HG03457 (cell line): ENCODE measurements at regions not wholly inside any gene's neighbourhood (a gene's known extent, or its start where the extent isn't known, plus 50 kb on each side); places are given as distances from the start of the nearest gene placed in this dataset.
"Not testable (repeated sequence)": the region's sequence is repeated elsewhere in the genome, so short reads cannot be mapped to it uniquely, and the experiment has no call there.

Source experiments
- ATAC-seq: cut with Tn5 transposase; IDR thresholded peaks from one replicate; pipeline ENCODE4 v1.9.1; 2021; ENCODE audit warnings: moderate number of reproducible peaks; ENCODE audit not compliant: unreplicated experiment

DNA sequence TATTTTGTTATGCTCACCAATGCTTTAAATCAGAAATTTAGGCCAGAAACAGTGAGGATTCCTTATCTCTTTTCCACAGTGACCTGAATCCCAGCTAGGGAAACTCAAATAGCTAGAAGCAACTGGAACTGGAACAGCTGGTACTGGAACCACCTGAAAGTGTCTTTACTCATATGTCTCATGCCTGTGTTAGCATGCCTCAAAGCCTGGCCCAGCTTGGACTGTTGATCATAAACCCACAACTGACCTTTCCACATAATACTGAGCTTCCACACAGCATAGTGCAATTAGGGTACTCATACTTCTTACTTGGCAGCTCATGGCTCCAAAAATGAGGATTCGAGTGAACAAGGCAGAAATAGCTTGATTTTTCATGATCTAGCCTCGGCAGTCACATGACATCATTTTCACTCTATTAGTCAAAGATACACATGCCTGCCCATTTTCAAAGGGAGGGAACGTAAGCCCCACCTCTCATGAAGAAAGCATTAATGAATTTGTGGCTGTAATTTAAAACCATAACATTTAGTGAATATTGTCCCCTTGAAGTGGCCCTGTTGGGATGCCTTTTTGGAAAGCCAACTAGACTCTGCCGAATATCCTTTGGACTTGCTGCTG, 80.8 kb upstream of the ACSL1 start:
- ATAC-seq, result no peak

DNA sequence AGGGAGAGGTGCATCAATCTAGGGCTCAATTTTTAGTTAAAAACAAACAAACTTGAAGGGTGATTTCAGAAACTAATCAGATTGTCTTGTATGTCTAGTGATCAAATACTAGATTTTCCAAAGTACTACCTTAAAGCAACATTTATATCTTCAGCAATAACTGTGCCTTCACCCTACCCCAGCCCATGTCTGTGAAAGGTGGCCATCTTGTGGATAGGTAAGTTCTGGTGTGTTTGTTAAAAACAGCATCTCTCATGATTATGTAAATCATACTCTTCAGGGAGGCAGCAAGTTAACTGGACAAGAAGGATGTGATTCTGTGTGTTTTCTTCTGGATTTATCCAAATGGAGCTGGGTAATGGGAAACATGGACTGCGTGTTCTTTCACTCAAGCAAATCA, 81.4 kb upstream of the ACSL1 start:
- no peak for ATAC-seq

DNA sequence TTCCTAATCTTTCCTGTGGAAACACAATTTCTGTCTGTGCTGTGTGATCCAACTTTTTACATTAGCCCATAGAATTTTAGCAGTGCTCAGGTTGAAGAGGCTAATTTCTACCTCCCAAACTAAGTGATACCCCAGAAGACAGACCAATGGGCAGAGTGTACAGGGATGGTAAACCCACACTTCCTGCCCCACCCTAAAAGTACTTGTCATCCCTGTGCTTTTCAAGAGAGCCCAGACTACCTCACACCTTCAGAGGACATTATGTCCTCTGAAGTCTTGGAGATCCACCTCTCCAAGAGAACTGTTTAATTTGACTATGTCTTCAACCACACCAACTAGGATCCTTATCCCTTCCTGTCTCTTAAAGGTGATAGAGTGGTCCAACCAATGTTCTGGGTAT, 82.0 kb upstream of the ACSL1 start:
- no peak for ATAC-seq

DNA sequence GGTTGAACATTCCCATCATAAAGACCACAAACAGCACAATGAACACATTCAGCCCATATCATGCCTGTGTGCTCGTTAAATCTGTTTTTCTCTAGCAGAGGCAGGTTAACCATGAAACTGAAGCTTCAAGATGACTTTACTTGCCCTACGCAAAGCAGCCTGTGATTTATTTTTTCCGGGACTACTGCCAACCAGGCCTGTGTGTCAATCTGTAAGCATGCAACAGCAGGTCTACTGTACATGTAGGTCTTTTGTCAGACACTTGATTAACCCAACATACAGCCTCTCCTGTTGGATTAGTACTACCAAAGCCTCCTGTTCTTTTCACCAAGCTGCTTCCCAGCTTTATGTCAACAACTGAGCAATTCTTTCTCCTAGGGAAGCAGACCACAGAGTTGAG, 85.5 kb upstream of the ACSL1 start:
- ATAC-seq, result no peak

DNA sequence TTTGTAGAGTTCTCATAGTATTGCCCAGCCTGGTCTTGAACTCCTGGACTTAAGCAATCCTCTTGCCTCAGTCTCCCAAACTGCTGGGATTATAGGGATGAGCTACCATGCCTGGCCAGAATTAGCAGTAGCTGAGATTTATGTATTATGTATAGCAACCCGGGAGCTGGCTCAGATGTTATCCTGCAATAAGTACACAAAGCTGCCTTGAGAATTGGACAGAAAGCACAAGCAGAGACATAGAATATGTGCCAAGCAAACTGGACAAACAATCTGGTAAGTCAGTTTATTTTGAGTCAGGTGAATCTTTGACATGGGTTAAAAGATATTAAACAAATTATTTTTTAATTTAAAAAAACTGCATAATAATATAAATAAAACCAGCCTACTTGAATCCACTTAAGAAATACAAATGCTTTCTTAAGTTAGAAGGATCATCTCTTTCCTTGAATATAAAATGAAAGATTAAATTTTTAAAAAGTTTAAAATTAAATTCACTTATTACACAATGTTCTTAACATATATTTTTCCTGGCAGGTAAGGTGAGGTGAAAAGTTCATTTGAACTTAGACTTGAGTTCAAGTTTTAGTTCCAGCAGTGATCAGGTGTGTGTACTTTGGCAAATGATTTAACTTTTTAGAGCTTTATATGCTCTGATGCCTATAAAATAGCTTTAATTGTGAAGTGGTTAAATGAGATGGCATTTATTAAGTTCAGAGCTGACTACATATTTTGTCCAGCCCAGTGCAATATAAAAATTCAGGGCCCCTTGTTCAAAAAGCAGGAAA, 87.8 kb upstream of the ACSL1 start:
- no peak for ATAC-seq

DNA sequence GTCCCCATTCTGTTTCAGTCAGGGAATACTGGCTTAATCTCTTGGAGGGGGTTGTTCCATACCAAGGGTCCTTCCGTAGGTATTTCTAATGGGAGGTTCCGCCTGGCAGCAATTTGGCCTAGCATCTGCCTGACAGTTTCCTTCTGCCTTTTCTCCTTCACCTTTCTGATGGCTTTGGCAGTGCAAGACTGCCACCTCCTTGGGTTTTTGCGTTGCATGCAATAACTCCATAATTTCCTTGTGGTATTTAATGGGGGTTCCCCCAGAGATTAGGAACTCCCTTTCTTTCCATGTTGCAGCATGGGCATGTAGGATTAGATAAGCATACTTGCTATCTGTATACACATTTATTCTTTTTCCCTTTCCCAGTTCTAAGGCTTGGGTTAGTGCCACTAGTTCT, 93.0 kb upstream of the ACSL1 start:
- not testable (repeated sequence) for ATAC-seq

DNA sequence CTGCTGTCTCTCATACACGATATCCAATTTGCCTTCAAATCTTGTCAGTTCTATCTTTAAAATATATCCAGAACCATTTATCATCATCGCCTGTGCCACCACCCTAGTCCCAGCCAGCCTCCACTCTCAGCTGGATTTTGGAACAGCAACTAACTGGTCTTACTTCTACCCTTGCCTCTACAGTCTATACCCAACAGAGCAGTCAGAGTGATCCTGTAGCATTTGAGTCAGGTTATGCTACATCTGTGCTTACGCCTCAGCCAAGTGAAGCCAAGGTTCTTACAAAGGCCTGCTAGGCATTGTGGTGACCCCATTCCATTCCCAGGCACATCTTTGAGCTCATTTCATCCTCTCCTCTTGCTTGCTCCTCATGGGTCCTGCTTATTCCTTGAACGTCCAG, 95.7 kb upstream of the ACSL1 start:
- ATAC-seq, result no peak

DNA sequence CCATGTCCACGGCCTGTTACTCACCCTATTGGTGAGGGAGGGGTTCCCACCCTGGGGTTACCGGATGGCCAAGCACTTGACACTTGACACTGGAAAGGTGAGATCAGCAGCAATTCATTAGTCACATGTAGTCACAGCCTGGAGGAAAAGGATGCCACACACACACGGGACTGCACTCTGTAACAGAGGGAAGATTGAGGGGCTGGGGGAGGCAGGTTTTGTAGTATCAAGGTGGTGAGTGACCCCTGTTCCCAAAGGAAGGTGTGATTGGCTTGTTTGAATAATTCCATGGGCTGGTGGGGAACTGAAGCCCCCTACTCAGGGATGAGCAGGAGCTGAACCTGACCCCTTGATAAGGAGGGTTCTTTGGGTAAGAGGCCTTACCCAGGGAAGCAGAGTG, 96.0 kb upstream of the HELT start:
- no peak for ATAC-seq

DNA sequence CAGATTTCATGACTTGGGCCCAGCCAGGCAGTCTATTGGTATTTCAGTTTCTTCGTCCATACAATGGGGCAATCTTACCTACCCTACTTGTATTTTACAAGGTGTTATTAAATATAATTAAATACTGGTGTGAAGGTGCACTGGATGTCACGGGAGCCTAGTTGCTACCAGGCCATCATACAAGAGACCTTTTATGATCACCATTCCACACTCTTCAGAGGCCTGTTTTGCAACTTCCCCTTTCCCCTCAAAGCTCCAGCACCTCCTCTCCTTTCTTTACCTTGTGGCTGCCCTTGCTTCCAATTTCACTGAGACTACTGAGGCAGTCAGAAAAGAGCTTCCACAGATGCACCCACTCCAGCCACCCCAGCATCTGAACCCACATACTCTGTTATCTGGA, 93.8 kb upstream of the HELT start:
- no peak for ATAC-seq

DNA sequence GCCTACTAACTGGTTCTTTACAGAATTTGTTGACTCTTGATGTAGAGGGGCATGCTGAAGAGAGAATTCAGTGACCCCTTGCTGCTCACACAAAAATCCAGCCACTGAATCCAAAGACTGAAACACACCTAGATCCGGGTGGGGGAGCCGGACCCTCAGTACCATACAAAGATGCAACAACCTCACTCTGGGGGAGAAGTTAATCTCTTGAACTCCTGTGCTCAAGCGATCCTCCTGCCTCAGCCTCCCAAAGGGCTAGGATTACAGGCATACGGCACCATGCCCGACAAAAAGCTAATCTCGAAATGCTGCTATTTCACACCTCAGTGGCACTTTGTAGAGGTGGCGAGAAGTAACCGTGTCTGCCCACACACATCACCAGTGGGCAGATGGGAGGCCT, 88.8 kb upstream of the HELT start:
- no peak for ATAC-seq

DNA sequence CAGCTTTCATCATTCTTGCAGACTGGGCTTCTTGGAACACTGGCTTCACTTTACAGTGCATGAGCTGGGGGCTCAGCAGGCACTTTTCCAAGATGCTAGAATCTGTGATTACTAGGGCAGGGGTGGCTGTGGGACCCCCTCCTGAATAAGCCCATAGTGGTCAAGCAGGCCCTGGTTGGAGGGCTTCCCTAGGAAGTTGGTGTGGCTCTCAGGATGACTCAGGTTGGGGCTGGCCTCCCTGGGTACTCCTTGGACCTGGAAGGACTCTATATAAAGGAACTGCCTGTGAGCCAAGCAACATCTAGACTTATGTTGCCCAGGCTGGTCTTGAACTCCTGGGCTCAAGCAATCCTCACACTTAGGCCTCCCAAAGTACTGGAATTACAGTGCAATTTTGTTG, 88.3 kb upstream of the HELT start:
- ATAC-seq, result no peak

DNA sequence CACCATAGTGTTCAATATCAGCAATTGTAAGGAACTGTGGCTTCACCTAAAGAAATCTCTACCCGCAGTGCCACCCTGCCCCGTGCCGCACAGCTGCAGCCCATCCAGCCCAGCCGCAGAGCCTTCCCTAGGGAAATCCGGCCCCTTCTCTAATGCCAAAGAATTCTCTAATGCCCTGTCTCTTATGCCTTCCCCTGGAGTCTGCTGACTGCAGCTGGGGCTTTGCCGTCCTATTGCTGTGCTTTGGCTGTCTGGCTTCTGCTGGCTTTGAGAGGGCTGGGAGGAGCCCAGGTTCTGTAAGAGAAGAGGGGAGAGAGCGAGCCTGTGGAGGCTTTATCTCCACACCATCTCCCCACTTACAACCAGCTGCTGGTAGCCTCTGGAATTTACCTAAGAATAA, 85.9 kb upstream of the HELT start:
- no peak for ATAC-seq

DNA sequence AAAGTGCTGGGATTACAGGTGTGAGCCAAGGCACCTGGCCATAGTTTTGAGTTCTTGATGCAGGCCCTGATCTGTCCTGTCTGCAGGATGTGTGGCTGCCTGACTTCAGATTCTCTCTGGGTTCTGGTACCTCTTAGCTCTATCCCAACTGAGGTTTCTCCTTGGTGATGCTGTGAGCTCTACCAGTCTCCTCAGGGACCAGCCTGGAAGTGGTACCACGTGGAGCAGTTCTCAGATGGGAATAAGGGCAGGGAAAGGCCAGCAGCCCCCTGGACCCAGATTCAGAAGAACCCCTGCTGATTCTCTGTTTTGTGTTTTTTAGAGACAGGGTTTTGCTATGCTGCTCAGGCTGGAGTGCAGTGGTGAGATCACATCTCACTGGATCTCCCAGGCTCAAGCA, 85.0 kb upstream of the HELT start:
- ATAC-seq, result no peak

DNA sequence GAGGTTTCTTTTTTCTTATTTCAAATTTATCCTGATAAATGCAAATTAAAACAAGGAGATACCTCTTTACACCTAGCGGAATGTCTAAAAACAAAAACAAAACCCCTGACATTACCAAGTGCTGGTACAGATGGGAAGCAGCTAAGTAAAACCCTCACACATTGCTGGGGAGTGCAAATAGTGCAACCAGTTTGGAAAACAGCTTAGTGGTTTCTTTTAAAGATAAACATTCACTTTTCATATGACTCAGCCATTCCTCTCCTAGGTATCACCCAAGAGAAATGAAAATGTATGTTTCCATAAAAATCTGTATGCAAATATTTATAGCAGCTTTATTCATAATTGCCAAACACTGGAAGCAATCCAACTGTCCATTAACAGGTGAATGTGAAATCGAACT, 84.1 kb upstream of the HELT start:
- no peak for ATAC-seq

DNA sequence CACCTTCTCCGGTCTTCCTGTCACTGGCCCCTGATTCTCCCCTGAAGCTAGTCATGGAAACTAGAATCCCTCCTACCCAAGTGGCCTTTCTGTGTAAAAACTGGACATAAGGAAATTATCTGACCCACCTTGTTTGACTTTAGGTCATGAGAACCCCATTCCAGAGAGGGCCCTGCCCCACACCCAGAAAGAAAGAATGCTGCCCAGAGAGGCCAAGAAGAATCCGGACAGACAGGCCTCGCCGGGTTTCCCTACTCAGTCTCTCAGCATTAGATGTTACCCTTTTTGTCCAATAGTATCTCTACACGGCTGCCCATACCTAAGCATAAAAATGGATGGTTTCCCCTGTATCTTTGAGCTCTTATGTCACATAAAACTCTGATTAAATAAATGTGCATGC, 83.3 kb upstream of the HELT start:
- no peak for ATAC-seq

DNA sequence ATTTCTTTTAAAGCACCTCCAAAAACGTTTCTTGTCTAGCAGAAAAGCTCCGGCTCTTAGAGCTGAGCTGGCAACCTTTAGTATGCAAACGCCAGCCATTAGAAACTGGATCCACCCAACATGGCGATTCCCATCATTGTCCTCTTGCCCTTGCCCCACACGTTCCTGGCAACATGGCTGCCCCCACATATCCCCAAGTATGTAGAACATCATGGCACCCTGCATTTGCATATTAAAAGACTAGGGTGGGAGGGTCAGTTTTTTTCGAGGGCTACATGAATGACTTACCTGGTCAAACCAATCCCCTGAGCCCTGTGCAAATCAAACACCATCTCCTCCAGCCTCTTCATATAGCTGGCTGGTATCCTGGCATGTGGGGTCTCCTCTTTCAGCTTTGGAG, 82.2 kb upstream of the HELT start:
- ATAC-seq, result no peak

DNA sequence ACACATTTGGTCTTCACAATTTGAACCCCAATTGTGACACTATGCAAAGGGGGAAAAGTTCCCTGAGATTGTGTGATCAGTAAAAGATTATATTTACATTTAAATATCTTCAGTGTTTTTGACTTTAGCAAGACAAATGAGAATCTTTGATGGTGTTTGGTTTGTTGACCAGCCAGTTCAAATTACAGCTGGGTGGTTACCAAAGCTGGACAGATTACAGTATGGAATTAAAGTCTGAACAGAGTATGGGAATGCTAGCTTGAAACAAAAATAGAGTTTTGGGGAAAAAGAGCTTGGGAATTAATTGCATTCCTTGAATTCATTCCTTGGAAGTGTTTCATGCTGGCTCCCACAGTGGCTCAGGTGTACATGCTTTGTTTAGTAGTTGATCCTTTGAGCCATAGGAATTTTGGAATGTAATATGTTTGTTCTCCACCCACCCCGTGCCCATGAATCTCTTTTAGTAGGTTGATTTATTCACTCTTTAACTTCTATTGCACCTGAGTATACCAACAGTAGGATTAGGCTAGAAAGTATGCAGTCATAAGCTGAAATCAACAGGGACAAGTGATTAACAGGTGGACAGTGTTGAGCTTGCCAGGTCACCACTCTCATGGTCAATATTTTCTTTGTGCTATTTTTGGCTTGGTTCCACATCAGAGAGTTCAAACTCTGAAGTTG, 81.1 kb upstream of the HELT start:
- no peak for ATAC-seq

DNA sequence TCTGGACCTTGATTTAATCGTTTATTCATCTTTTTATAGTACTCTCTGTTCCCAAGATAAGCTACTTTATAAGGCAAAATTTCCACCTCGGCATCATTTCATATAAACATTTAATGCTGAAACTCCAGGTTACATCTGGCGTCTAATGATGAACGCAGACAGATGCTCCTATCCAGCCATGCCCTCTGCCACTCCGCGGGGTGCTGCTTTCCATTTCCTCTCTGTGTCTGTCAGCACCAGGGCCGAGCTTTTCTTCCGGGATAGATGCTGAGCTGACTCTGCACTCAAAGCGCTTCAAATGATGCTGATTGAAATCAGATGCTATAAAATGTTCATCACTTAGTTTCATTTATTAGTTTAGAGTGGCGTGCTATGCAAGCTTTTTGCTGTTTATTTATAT, 80.5 kb upstream of the HELT start:
- no peak for ATAC-seq

DNA sequence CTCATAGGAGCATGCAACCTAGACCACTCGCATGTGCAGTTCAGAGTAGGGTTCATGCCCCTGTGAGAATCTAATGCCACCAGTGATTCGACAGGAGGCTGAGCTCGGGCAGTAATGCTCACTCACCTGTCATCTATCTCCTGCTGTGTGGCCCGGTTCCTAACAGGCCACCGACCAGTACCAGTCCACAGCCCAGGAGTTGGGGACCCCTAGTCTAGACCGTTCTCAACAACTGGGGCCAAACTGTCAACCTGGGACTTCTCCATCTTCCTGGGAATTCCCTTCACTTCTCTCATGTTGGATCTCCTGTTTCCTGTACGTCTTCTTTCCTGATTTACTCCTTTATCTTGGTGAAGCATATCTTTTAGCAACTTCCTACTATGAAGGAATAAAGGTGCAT, 79.4 kb upstream of the HELT start:
- ATAC-seq, result no peak

DNA sequence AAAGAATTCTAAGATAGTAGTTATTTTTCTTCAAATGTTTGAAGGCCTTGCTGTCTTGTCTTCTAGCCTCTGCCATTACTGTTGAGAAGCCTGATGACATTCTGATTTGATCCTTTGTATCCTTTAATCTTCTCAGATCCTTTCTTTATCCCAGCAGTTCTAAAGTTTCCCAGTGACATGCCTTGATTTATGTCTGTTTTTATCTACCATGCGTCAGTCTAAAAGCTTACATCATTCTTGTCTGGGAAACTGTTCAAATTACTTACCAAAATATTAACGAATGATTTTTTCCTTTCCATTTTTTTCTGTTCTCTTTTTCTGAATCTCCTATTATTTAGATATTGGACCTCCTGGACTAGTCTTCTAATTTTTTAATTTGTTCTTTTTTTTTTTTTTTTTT, 78.3 kb upstream of the HELT start:
- no peak for ATAC-seq

DNA sequence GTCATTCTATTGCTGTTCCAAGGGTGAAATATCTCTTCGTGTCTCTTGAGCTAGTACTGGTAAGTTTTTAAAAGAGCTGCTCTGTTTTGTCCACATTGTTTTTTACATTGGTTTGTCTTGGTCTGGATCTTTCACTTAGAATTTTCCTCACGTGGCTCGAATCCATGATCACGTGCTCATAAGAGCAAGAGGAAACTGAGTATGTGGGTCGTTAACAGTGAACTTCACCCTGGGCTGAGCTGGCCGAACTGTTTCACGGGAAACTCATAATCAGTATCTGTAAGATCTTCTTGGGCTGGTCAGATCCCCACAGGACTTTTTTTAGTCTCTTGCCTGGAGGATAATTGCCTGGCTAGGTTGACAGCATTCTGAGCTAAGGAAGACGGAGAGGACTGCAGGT, 77.8 kb upstream of the HELT start:
- ATAC-seq, result no peak

DNA sequence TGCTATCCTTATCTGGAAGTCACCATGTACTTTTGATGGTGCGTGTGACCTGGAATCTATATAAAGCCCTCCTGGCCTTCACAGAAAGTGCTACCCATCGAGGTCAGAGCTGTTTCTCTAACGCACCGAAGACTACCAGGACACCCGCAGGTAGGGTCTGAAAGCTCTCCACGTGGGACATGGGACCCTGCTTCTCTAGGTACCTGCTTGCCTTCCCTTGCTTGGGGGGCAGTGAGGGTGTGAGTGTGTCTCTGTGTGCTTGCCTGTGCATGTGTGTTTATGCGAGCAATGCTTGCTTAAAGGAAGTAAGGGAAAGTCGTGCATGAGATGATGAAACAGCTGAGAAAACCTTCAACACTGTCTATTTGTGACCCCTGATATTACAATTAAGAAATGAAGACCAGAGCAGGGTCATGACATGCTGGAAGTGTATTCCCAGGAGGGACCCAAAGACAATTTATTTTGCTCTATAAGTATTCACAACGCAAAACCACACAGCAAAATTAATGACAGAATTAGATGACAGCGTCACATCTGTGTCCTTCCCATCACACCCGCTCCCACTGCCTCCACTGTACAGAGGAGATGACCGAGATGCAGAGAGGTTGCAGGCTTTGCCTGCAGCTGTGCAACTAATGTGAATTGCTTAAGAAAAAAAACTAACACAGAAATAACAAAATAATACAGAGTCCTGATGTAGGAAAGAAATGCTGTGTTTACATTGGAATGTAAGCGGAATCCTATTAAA, 76.4 kb upstream of the HELT start:
- ATAC-seq, result no peak
